NCI-H2029 (cell line): ENCODE measurements at regions not wholly inside any gene's neighbourhood (a gene's known extent, or its start where the extent isn't known, plus 50 kb on each side); places are given as distances from the start of the nearest gene placed in this dataset.
A peak's percentile ranks its signal among the peaks of the same experiment; 100 is the strongest.
"Not testable (repeated sequence)": the region's sequence is repeated elsewhere in the genome, so short reads cannot be mapped to it uniquely, and the experiment has no call there.

Source experiments
- DNase-seq: peaks from one replicate; lab custom pipeline; 2025; lab: John Stamatoyannopoulos, UW

GRCh38 chr7:86592185-86592584 lies 51.5 kb upstream of the GRM3 start:
- no peak for DNase-seq

- no peak for DNase-seq
Observed at GRCh38 chr7:86574006-86574405, 69.7 kb upstream of the GRM3 start.

GRCh38 chr7:86558680-86559501 lies 84.8 kb upstream of the GRM3 start:
- no peak for DNase-seq

GRCh38 chr7:86534641-86535040 lies 109.1 kb upstream of the GRM3 start:
- no peak for DNase-seq

GRCh38 chr7:86504229-86504628 lies 139.5 kb upstream of the GRM3 start:
- no peak for DNase-seq

- no peak for DNase-seq
Observed at GRCh38 chr7:86499986-86500385, 143.7 kb upstream of the GRM3 start.

- DNase-seq = no peak
Observed at GRCh38 chr7:86485827-86486226, 157.9 kb upstream of the GRM3 start.

GRCh38 chr7:86479144-86479543 lies 164.6 kb upstream of the GRM3 start:
- DNase-seq = no peak

- DNase-seq = no peak
Observed at GRCh38 chr7:86477343-86477935, 166.3 kb upstream of the GRM3 start.

GRCh38 chr7:86470763-86471162 lies 172.9 kb upstream of the GRM3 start:
- DNase-seq = no peak

GRCh38 chr7:86469680-86470295 lies 173.9 kb upstream of the GRM3 start:
- peak; percentile 50 for DNase-seq

- DNase-seq = no peak
Observed at GRCh38 chr7:86454753-86455152, 189.0 kb upstream of the GRM3 start.

- DNase-seq = no peak
Observed at GRCh38 chr7:86453454-86453853, 190.3 kb upstream of the GRM3 start.

- DNase-seq = no peak
Observed at GRCh38 chr7:86448856-86449255, 194.9 kb upstream of the GRM3 start.

GRCh38 chr7:86445285-86445684 lies 198.4 kb upstream of the GRM3 start:
- no peak for DNase-seq

- DNase-seq = no peak
Observed at GRCh38 chr7:86444245-86444644, 199.5 kb upstream of the GRM3 start.

GRCh38 chr7:86440420-86440819 lies 203.3 kb upstream of the GRM3 start:
- not testable (repeated sequence) for DNase-seq

GRCh38 chr7:86437951-86438450 lies 205.7 kb upstream of the GRM3 start:
- no peak for DNase-seq

GRCh38 chr7:86431761-86432160 lies 211.9 kb upstream of the GRM3 start:
- DNase-seq = no peak

GRCh38 chr7:86411814-86412213 lies 231.9 kb upstream of the GRM3 start:
- no peak for DNase-seq

GRCh38 chr7:86407291-86407690 lies 236.4 kb upstream of the GRM3 start:
- no peak for DNase-seq

- DNase-seq = no peak
Observed at GRCh38 chr7:86391813-86392212, 251.9 kb upstream of the GRM3 start.

GRCh38 chr7:86375602-86376001 lies 268.1 kb upstream of the GRM3 start:
- not testable (repeated sequence) for DNase-seq
